ENCODE measurements at regions not wholly inside any gene's neighbourhood (a gene's known extent, or its start where the extent isn't known, plus 50 kb on each side); places are given as distances from the start of the nearest gene placed in this dataset.

DNA sequence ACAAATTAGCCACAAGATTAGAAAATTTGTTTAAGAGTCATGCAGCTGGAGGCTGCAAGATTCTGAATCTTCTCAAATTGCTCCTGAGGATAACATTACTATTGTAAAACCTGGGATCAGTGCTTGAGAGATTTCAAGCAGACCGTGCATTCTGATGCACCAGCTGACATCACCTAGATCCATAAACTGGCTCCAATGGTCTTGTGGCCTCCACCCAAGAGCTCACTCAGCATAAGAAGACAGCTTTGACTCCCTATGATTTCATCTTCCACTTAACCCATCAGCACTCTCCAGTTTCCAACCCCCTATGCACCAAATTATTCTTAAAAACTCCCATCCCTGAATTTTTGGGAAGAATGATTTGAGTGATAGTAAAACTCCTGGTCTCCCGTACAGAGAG lies 1007.9 kb upstream of the TENM4 start:
- TF ChIP-seq, protein P1, sequence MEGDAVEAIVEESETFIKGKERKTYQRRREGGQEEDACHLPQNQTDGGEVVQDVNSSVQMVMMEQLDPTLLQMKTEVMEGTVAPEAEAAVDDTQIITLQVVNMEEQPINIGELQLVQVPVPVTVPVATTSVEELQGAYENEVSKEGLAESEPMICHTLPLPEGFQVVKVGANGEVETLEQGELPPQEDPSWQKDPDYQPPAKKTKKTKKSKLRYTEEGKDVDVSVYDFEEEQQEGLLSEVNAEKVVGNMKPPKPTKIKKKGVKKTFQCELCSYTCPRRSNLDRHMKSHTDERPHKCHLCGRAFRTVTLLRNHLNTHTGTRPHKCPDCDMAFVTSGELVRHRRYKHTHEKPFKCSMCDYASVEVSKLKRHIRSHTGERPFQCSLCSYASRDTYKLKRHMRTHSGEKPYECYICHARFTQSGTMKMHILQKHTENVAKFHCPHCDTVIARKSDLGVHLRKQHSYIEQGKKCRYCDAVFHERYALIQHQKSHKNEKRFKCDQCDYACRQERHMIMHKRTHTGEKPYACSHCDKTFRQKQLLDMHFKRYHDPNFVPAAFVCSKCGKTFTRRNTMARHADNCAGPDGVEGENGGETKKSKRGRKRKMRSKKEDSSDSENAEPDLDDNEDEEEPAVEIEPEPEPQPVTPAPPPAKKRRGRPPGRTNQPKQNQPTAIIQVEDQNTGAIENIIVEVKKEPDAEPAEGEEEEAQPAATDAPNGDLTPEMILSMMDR (conservative IDR thresholded peaks at IDR 0.05; ENCODE audit: low read length) = no peak
- DNase-seq (ENCODE audit: low read depth) = no peak
- H3K4me3 ChIP-seq (ENCODE audit: low read length) = no peak overlapping the region

DNA sequence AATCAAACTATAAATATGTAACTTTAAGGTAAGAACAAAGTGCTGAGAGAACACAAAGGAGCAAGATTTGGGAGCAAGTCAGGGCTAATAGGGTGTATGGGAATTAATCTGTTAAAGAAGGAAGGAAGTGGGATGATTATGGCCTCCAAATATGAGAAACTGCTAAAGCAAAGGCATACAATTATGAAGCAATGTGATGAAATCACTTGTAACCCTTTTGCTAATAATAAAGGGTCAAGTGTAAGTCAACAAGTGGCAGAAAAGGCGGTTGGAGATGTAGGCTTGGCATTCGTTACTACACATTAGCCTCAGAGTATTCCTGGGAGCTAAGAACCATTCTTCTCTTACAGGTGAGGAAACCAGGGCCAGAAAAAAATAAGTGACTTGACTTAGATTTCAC lies 1002.3 kb upstream of the TENM4 start:
- TF ChIP-seq, protein P1 (conservative IDR thresholded peaks at IDR 0.05; ENCODE audit: low read length) = no peak
- DNase-seq (ENCODE audit: low read depth) = no peak
- no peak overlapping the region for H3K4me3 ChIP-seq (ENCODE audit: low read length)

DNA sequence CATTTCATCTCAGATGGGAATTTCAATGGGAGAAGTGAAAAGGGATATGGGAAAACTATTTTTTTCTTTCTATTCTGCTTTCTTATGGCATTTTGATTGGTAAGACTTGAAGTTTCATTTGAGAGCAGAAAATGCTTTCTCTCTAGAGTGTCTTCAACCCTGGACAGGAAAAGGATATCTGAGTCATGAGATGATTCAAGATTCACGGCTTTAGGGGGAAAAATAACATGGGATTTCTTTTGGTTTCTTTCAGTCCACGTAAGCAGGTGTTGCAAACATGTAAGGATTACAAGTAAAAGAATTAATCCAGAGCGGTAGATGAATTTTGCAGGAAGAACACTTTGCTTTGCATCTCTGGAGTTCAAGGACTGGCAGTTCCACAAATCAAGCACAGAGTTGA lies 1001.0 kb upstream of the TENM4 start:
- TF ChIP-seq, protein P1 (conservative IDR thresholded peaks at IDR 0.05; ENCODE audit: low read length) = no peak
- no peak for DNase-seq (ENCODE audit: low read depth)
- H3K4me3 ChIP-seq (ENCODE audit: low read length) = no peak overlapping the region

DNA sequence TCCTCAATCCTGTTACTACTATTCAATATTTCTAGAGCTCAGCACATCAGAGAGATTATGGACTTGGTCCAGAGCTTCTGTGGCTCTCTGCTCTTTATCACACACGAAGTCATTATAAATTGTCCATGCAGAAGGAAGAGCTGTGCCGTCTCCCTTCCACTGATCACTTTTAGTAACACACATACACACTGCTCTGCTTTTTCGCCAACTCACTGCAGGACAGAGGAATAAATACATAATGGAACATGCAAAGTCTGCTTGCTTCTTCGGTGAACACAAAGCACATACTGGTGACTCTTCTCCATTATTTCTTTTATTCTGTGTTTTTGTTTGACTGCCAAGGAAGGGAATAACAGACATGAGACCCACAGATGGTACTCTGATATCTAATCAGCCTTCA lies 1000.0 kb upstream of the TENM4 start:
- TF ChIP-seq, protein P1 (conservative IDR thresholded peaks at IDR 0.05; ENCODE audit: low read length) = no peak
- no peak overlapping the region for H3K4me3 ChIP-seq (ENCODE audit: low read length)
- no peak for DNase-seq (ENCODE audit: low read depth)

DNA sequence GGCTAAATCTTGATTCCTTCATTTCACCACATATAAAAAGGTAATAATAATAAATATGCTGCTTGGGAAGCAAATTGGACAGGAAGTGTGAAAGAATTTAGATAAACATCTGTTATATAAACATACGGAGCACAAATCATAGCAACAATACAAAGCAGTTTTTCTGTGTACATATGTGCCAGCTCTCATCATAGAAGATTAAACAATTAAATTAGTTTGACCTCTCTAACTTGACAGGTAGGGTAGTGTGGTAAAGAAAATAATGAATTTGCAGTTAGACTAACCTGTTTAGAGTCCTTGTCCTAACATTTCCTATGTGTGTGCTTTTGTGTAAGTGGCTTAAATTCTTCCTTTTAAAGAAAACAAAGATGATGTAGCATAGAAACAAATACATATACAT lies 995.7 kb upstream of the TENM4 start:
- H3K4me3 ChIP-seq (ENCODE audit: low read length) = no peak overlapping the region
- DNase-seq (ENCODE audit: low read depth) = no peak
- TF ChIP-seq, protein P1 (conservative IDR thresholded peaks at IDR 0.05; ENCODE audit: low read length) = no peak

DNA sequence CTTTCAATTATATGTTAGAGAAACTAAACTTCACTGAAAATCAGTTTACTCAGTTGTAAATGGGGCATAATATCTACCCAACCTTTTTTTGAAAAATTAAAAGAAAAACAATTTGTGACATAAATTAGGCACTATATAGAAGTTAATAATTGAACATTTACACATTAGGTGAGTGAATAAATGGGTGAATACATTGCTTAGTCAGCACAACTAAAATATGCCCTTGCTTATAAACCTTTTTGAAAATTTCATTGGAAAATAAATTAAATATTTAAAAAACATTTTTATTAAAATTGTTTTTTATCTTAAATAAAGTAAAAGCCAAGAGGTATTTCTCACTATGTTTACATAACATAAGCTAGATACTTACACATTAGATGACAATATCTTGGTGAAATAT lies 994.5 kb upstream of the TENM4 start:
- TF ChIP-seq, protein P1 (conservative IDR thresholded peaks at IDR 0.05; ENCODE audit: low read length) = no peak
- no peak overlapping the region for H3K4me3 ChIP-seq (ENCODE audit: low read length)
- DNase-seq (ENCODE audit: low read depth) = no peak

DNA sequence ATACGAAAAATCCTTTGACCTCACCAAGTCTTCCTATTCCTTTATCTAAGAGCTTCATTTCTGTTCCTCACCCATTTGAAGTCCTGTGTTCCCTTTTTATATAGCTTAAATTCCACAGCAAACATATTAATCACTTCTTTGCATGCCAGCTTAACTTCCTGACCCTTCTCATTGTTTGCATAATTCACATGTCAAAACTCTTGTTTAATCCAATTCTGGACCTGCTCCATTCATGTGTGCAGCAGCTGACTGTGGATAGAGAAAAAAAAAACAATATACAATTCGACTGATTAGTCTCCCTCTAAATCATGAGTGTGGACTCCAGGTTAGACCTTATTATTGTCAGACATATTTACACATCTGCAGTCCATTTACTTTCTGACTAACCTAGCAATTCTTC lies 991.2 kb upstream of the TENM4 start:
- DNase-seq (ENCODE audit: low read depth) = no peak
- TF ChIP-seq, protein P1 (conservative IDR thresholded peaks at IDR 0.05; ENCODE audit: low read length) = no peak
- no peak overlapping the region for H3K4me3 ChIP-seq (ENCODE audit: low read length)
